CD14-positive monocyte (primary cell): ENCODE measurements at regions not wholly inside any gene's neighbourhood (a gene's known extent, or its start where the extent isn't known, plus 50 kb on each side); places are given as distances from the start of the nearest gene placed in this dataset.

Experiments
- DNase-seq, 3 donors: peaks; one replicate each; pipeline ENCODE4 v3.0.0-alpha.2; 2011 to 2022
- H2AFZ ChIP-seq: 2 replicates; pipeline ENCODE4 v1.6.0; 2012; ENCODE audit warnings: mild to moderate bottlenecking, low read depth, low read length, inconsistent platforms; ENCODE audit not compliant: insufficient read depth, poor library complexity, severe bottlenecking
- H3K27ac ChIP-seq, 2 donors: 1 replicate in 1 of 2; 2 replicates in 1 of 2; pipeline ENCODE4 v1.5.1; 2012 to 2013; ENCODE audit warnings: low read length in 2 of 2, control low read depth in 1 of 2, inconsistent platforms in 1 of 2, low read depth in 1 of 2, mild to moderate bottlenecking in 1 of 2
- H3K27me3 ChIP-seq, 2 donors: one replicate each; pipeline versions ENCODE4 v1.6.0 to v1.6.1; 2011 to 2013; ENCODE audit warnings: low read length in 2 of 2; ENCODE audit not compliant: control insufficient read depth in 2 of 2, insufficient read depth in 2 of 2
- H3K36me3 ChIP-seq, 2 donors: replicated peaks in 1 of 2; 1 replicate in 1 of 2; 2 replicates in 1 of 2; pipeline versions ENCODE4 v1.5.1 to v1.6.1; 2012 to 2013; ENCODE audit warnings: low read length in 2 of 2, control low read depth in 1 of 2, inconsistent platforms in 1 of 2, mild to moderate bottlenecking in 1 of 2; ENCODE audit not compliant: insufficient read depth in 2 of 2, control insufficient read depth in 1 of 2
- H3K4me1 ChIP-seq, 2 donors: 1 replicate in 1 of 2; 2 replicates in 1 of 2; pipeline versions ENCODE4 v1.5.1 to v1.6.1; 2012 to 2013; ENCODE audit warnings: low read length in 2 of 2, control low read depth in 1 of 2, inconsistent platforms in 1 of 2, mild to moderate bottlenecking in 1 of 2, moderate library complexity in 1 of 2; ENCODE audit not compliant: insufficient read depth in 2 of 2, control insufficient read depth in 1 of 2
- H3K4me2 ChIP-seq: replicated peaks from 2 replicates; pipeline ENCODE3; 2012; ENCODE audit warnings: low read length, moderate library complexity, mild to moderate bottlenecking; ENCODE audit not compliant: poor library complexity, severe bottlenecking; ENCODE audit errors: extremely low read depth
- H3K4me3 ChIP-seq, 3 experiments: fragments of 200-600 bp in 1 of 3; sonication (generic) in 1 of 3; replicated peaks in 1 of 3; 1 replicate in 2 of 3; 2 replicates in 1 of 3; pipeline ENCODE4 v1.5.1; 2011 to 2013; ENCODE audit warnings: low read length in 3 of 3, mild to moderate bottlenecking in 3 of 3, control low read depth in 2 of 3, low read depth in 2 of 3, inconsistent platforms in 1 of 3, moderate library complexity in 1 of 3
- H3K79me2 ChIP-seq: 2 replicates; pipeline ENCODE4 v1.6.0; 2012; ENCODE audit warnings: mild to moderate bottlenecking, control low read depth, inconsistent platforms, low read length, moderate library complexity; ENCODE audit not compliant: insufficient read depth
- H3K9ac ChIP-seq: 2 replicates; pipeline ENCODE4 v1.6.0; 2017; ENCODE audit warnings: low read length, mild to moderate bottlenecking; ENCODE audit not compliant: insufficient read depth, poor library complexity, severe bottlenecking
- H3K9me3 ChIP-seq, 2 donors: replicated peaks in 1 of 2; 1 replicate in 1 of 2; 2 replicates in 1 of 2; pipeline versions ENCODE4 v1.5.1 to v1.6.1; 2012 to 2013; ENCODE audit warnings: low read length in 2 of 2, control low read depth in 1 of 2; ENCODE audit not compliant: control insufficient read depth in 1 of 2, insufficient read depth in 1 of 2
- H4K20me1 ChIP-seq: 2 replicates; pipeline ENCODE4 v1.6.0; 2012; ENCODE audit warnings: mild to moderate bottlenecking, low read length, control low read depth, moderate library complexity; ENCODE audit not compliant: insufficient read depth
- H3K27ac Mint-ChIP-seq, 7 donors: one replicate each; pipeline ENCODE4 v1.8.0; 2020; ENCODE audit warnings: mild to moderate bottlenecking in 7 of 7, mixed read lengths in 7 of 7, moderate library complexity in 6 of 7, inconsistent platforms in 2 of 7
- H3K27me3 Mint-ChIP-seq, 3 donors: one replicate each; pipeline ENCODE4 v1.8.0; 2021 to 2022; ENCODE audit warnings: low read depth in 3 of 3, mild to moderate bottlenecking in 3 of 3, mixed read lengths in 3 of 3, moderate library complexity in 3 of 3, inconsistent platforms in 1 of 3
- H3K36me3 Mint-ChIP-seq, 2 donors: one replicate each; pipeline ENCODE4 v1.8.0; 2020; ENCODE audit warnings: mixed read lengths in 2 of 2, inconsistent platforms in 1 of 2, mild to moderate bottlenecking in 1 of 2
- H3K4me1 Mint-ChIP-seq: one replicate; pipeline ENCODE4 v1.8.0; 2020; ENCODE audit warnings: mild to moderate bottlenecking, mixed read lengths
- H3K4me3 Mint-ChIP-seq, 2 donors: one replicate each; pipeline ENCODE4 v1.8.0; 2020; ENCODE audit warnings: mild to moderate bottlenecking in 2 of 2, mixed read lengths in 2 of 2, moderate library complexity in 1 of 2
- H3K9me3 Mint-ChIP-seq, 7 donors: one replicate each; pipeline ENCODE4 v1.8.0; 2020 to 2022; ENCODE audit warnings: mixed read lengths in 7 of 7, mild to moderate bottlenecking in 6 of 7, moderate library complexity in 6 of 7, inconsistent platforms in 2 of 7
- CTCF ChIP-seq: fragments of 200-600 bp; IDR thresholded peaks from one replicate; pipeline ENCODE4 v1.8.0; 2022; ENCODE audit warnings: antibody characterized with exemption, mild to moderate bottlenecking
- WGBS: methylation state at CpG from one replicate; pipeline ENCODE4 v1.1.5; 2013; ENCODE audit warnings: missing lambda C conversion rate; ENCODE audit not compliant: insufficient coverage; 5-methylcytosine and 5-hydroxymethylcytosine counted together
- intact Hi-C, 2 donors: fragments of 100-400 bp; cut with micrococcal nuclease; formaldehyde crosslinking; loops; one replicate each; pipeline versions ENCODE4 v1.15.0 to v1.15.1; 2023

- H3K4me3 Mint-ChIP-seq, result no peak overlapping the region
- H3K27me3 Mint-ChIP-seq, result peaks cover 0 to 1% (median 0%) of the 10 kb centered on the region in 3 donors
- H3K4me1 Mint-ChIP-seq, result no peaks in the 10 kb centered on the region
- TF ChIP-seq CTCF, result no peak
- H3K9me3 Mint-ChIP-seq, result peaks cover 0 to 9% (median 0%) of the 10 kb centered on the region in 7 donors
- Histone ChIP-seq H3K27ac (no peak overlapping the region), H3K36me3 (no peaks in the 10 kb centered on the region), H3K79me2 (no peaks in the 10 kb centered on the region), H3K4me3 (no peak overlapping the region), H4K20me1 (no peaks in the 10 kb centered on the region), H3K4me2 (no peak overlapping the region), H3K27me3 (no peaks in the 10 kb centered on the region), H3K4me1 (no peaks in the 10 kb centered on the region), H3K9ac (no peak overlapping the region), H2AFZ (no peak overlapping the region), H3K9me3 (no peaks in the 10 kb centered on the region)
- no peak overlapping the region for H3K27ac Mint-ChIP-seq
- H3K36me3 Mint-ChIP-seq, result no peaks in the 10 kb centered on the region
- intact Hi-C loops, result no loop called here
- DNase-seq, result no peak
Measured at GRCh38 chrX:3777416-3777815, 64.0 kb upstream of the PRKX start.

- 89% methylated on average over 1 of the region's 3 CpGs for WGBS
- H2AFZ ChIP-seq, result no peak overlapping the region
- no peaks in the 10 kb centered on the region for H4K20me1 ChIP-seq
- DNase-seq, result no peak
- Mint-ChIP-seq H3K9me3 (peaks cover 0 to 6% (median 0%) of the 10 kb centered on the region in 7 donors), H3K27ac (no peak overlapping the region), H3K4me3 (no peak overlapping the region), H3K4me1 (no peaks in the 10 kb centered on the region), H3K36me3 (no peaks in the 10 kb centered on the region), H3K27me3 (peaks cover 0 to under 1% (median 0%) of the 10 kb centered on the region in 3 donors)
- intact Hi-C loops, result no loop called here
- no peaks in the 10 kb centered on the region for H3K4me1 ChIP-seq
- no peak overlapping the region for H3K4me3 ChIP-seq
- no peaks in the 10 kb centered on the region for H3K36me3 ChIP-seq
- H3K9me3 ChIP-seq, result no peaks in the 10 kb centered on the region
- no peaks in the 10 kb centered on the region for H3K79me2 ChIP-seq
- no peaks in the 10 kb centered on the region for H3K27me3 ChIP-seq
- no peak overlapping the region for H3K27ac ChIP-seq
- H3K9ac ChIP-seq, result no peak overlapping the region
- no peak for TF ChIP-seq CTCF
- H3K4me2 ChIP-seq, result no peak overlapping the region
Measured at GRCh38 chrX:3771766-3772165, 58.3 kb upstream of the PRKX start.
